ENCODE measurements at regions not wholly inside any gene's neighbourhood (a gene's known extent, or its start where the extent isn't known, plus 50 kb on each side); places are given as distances from the start of the nearest gene placed in this dataset.

GRCh38 chrX:139332441-139332840 lies 198.1 kb upstream of the F9 start:
- TF ChIP-seq, protein P1, sequence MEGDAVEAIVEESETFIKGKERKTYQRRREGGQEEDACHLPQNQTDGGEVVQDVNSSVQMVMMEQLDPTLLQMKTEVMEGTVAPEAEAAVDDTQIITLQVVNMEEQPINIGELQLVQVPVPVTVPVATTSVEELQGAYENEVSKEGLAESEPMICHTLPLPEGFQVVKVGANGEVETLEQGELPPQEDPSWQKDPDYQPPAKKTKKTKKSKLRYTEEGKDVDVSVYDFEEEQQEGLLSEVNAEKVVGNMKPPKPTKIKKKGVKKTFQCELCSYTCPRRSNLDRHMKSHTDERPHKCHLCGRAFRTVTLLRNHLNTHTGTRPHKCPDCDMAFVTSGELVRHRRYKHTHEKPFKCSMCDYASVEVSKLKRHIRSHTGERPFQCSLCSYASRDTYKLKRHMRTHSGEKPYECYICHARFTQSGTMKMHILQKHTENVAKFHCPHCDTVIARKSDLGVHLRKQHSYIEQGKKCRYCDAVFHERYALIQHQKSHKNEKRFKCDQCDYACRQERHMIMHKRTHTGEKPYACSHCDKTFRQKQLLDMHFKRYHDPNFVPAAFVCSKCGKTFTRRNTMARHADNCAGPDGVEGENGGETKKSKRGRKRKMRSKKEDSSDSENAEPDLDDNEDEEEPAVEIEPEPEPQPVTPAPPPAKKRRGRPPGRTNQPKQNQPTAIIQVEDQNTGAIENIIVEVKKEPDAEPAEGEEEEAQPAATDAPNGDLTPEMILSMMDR (IDR thresholded peaks at IDR 0.05): no peak
- no peak for TF ChIP-seq POLR2A (IDR thresholded peaks at IDR 0.05)
- no peak for TF ChIP-seq EP300 (IDR thresholded peaks at IDR 0.05)
- no peak for TF ChIP-seq POLR2AphosphoS5 (IDR thresholded peaks at IDR 0.05)
